MM.1S (cell line): ENCODE measurements at regions not wholly inside any gene's neighbourhood (a gene's known extent, or its start where the extent isn't known, plus 50 kb on each side); places are given as distances from the start of the nearest gene placed in this dataset.
"Not testable (repeated sequence)": the region's sequence is repeated elsewhere in the genome, so short reads cannot be mapped to it uniquely, and the experiment has no call there.

ENCODE experiments used
- CTCF ChIP-seq: fragments of 300-600 bp; sonication (generic); IDR thresholded peaks from 2 replicates; pipeline ENCODE4 v1.5.1; 2016; ENCODE audit warnings: antibody characterized with exemption, low read length, mixed read lengths
- EZH2 ChIP-seq: fragments of 300-600 bp; sonication (generic); optimal IDR thresholded peaks from 2 replicates; pipeline ENCODE3; 2017; ENCODE audit warnings: low read depth, mild to moderate bottlenecking, antibody characterized with exemption, low read length, mixed read lengths

- not testable (repeated sequence) for TF ChIP-seq CTCF, EZH2
Measured at GRCh38 chr5:176066262-176066945, 98.3 kb upstream of the THOC3 start.
